ENCODE measurements at regions not wholly inside any gene's neighbourhood (a gene's known extent, or its start where the extent isn't known, plus 50 kb on each side); places are given as distances from the start of the nearest gene placed in this dataset.
A peak's percentile ranks its signal among the peaks of the same experiment; 100 is the strongest.

- Histone ChIP-seq H3K9ac (ENCODE audit: low read length) (no peak overlapping the region), H2AFZ (ENCODE audit: low read depth, low read length) (no peak overlapping the region), H3K27me3 (ENCODE audit: control insufficient read depth in 1 of 2, insufficient read depth in 1 of 2, low read length in 2 of 2) (no peaks in the 10 kb centered on the region), H2BK120ac (ENCODE audit: low read depth, low read length) (no peak overlapping the region), H3K18ac (ENCODE audit: low read depth in 1 of 2, low read length in 2 of 2) (no peak overlapping the region), H2AK5ac (ENCODE audit: low read length, severe bottlenecking) (no peak overlapping the region), H3K4me1 (ENCODE audit: control insufficient read depth, insufficient read depth, low read depth, low read length) (peaks cover 1% of the 10 kb centered on the region), H3K4me2 (ENCODE audit: low read length, poor library complexity, severe bottlenecking) (no peak overlapping the region), H3K4me3 (ENCODE audit: insufficient read depth in 1 of 2, low read depth in 1 of 2, low read length in 2 of 2) (no peak overlapping the region), H3K14ac (ENCODE audit: low read length in 2 of 2) (no peak overlapping the region), H3K4ac (ENCODE audit: low read depth in 1 of 2, low read length in 2 of 2) (no peak overlapping the region), H4K91ac (ENCODE audit: low read length) (no peak overlapping the region), H2BK15ac (ENCODE audit: low read depth, poor library complexity, severe bottlenecking) (no peak overlapping the region), H3K9me3 (ENCODE audit: control insufficient read depth, low read length) (no peaks in the 10 kb centered on the region), H4K8ac (ENCODE audit: low read length) (no peak overlapping the region), H3K36me3 (ENCODE audit: control insufficient read depth in 1 of 2, insufficient read depth in 2 of 2, low read depth in 1 of 2, low read length in 2 of 2) (no peaks in the 10 kb centered on the region), H2BK12ac (ENCODE audit: low read length in 2 of 2) (no peak overlapping the region), H3K79me1 (replicated peaks; ENCODE audit: low read length, poor library complexity, severe bottlenecking) (no peaks in the 10 kb centered on the region), H3K27ac (ENCODE audit: low read length, poor library complexity, severe bottlenecking) (peak overlapping the region; percentile 87), H3K23ac (ENCODE audit: low read length in 2 of 2) (no peak overlapping the region), H2BK5ac (ENCODE audit: low read depth, low read length, poor library complexity, severe bottlenecking) (no peak overlapping the region)
- DNase-seq, result no peak
- WGBS, result 91% methylated on average over 3 of the region's 3 CpGs
These were observed 193.0 kb upstream of the C9orf72 start for GRCh38 chr9:27766073-27766835.

- no peak overlapping the region for H3K14ac ChIP-seq (ENCODE audit: low read length in 2 of 2)
- H4K8ac ChIP-seq (ENCODE audit: low read length), result no peak overlapping the region
- no peak overlapping the region for H2BK5ac ChIP-seq (ENCODE audit: low read depth, low read length, poor library complexity, severe bottlenecking)
- H3K23ac ChIP-seq (ENCODE audit: low read length in 2 of 2), result no peak overlapping the region
- no peak overlapping the region for H2AK5ac ChIP-seq (ENCODE audit: low read length, severe bottlenecking)
- H2BK12ac ChIP-seq (ENCODE audit: low read length in 2 of 2), result no peak overlapping the region
- H3K4ac ChIP-seq (ENCODE audit: low read depth in 1 of 2, low read length in 2 of 2), result no peak overlapping the region
- H4K91ac ChIP-seq (ENCODE audit: low read length), result no peak overlapping the region
- H3K4me3 ChIP-seq (ENCODE audit: insufficient read depth in 1 of 2, low read depth in 1 of 2, low read length in 2 of 2), result no peak overlapping the region
- no peak for DNase-seq
- H3K4me2 ChIP-seq (ENCODE audit: low read length, poor library complexity, severe bottlenecking), result no peak overlapping the region
- H2BK120ac ChIP-seq (ENCODE audit: low read depth, low read length), result no peak overlapping the region
- H3K9ac ChIP-seq (ENCODE audit: low read length), result no peak overlapping the region
- no peaks in the 10 kb centered on the region for H3K36me3 ChIP-seq (ENCODE audit: control insufficient read depth in 1 of 2, insufficient read depth in 2 of 2, low read depth in 1 of 2, low read length in 2 of 2)
- no peak overlapping the region for H3K27ac ChIP-seq (ENCODE audit: low read length, poor library complexity, severe bottlenecking)
- H2BK15ac ChIP-seq (ENCODE audit: low read depth, poor library complexity, severe bottlenecking), result no peak overlapping the region
- no peaks in the 10 kb centered on the region for H3K9me3 ChIP-seq (ENCODE audit: control insufficient read depth, low read length)
- 87% methylated on average over 2 of the region's 3 CpGs for WGBS
- no peak overlapping the region for H3K18ac ChIP-seq (ENCODE audit: low read depth in 1 of 2, low read length in 2 of 2)
- no peak overlapping the region for H2AFZ ChIP-seq (ENCODE audit: low read depth, low read length)
- no peaks in the 10 kb centered on the region for H3K27me3 ChIP-seq (ENCODE audit: control insufficient read depth in 1 of 2, insufficient read depth in 1 of 2, low read length in 2 of 2)
- peaks cover 1% of the 10 kb centered on the region for H3K4me1 ChIP-seq (ENCODE audit: control insufficient read depth, insufficient read depth, low read depth, low read length)
- no peaks in the 10 kb centered on the region for H3K79me1 ChIP-seq (replicated peaks; ENCODE audit: low read length, poor library complexity, severe bottlenecking)
These were observed 195.5 kb upstream of the C9orf72 start for GRCh38 chr9:27768781-27769180.

GRCh38 chr9:27770541-27770940, 197.3 kb upstream of the C9orf72 start:
- H3K23ac ChIP-seq (ENCODE audit: low read length in 2 of 2), result no peak overlapping the region
- no peaks in the 10 kb centered on the region for H3K36me3 ChIP-seq (ENCODE audit: control insufficient read depth in 1 of 2, insufficient read depth in 2 of 2, low read depth in 1 of 2, low read length in 2 of 2)
- no peaks in the 10 kb centered on the region for H3K27me3 ChIP-seq (ENCODE audit: control insufficient read depth in 1 of 2, insufficient read depth in 1 of 2, low read length in 2 of 2)
- no peak overlapping the region for H2AFZ ChIP-seq (ENCODE audit: low read depth, low read length)
- no peak overlapping the region for H2BK5ac ChIP-seq (ENCODE audit: low read depth, low read length, poor library complexity, severe bottlenecking)
- no peak overlapping the region for H3K9ac ChIP-seq (ENCODE audit: low read length)
- H3K4ac ChIP-seq (ENCODE audit: low read depth in 1 of 2, low read length in 2 of 2), result no peak overlapping the region
- no peak overlapping the region for H2BK120ac ChIP-seq (ENCODE audit: low read depth, low read length)
- H3K4me2 ChIP-seq (ENCODE audit: low read length, poor library complexity, severe bottlenecking), result no peak overlapping the region
- H3K27ac ChIP-seq (ENCODE audit: low read length, poor library complexity, severe bottlenecking), result no peak overlapping the region
- no peaks in the 10 kb centered on the region for H3K79me1 ChIP-seq (replicated peaks; ENCODE audit: low read length, poor library complexity, severe bottlenecking)
- H2BK12ac ChIP-seq (ENCODE audit: low read length in 2 of 2), result no peak overlapping the region
- no peak overlapping the region for H3K18ac ChIP-seq (ENCODE audit: low read depth in 1 of 2, low read length in 2 of 2)
- H4K8ac ChIP-seq (ENCODE audit: low read length), result no peak overlapping the region
- no peaks in the 10 kb centered on the region for H3K9me3 ChIP-seq (ENCODE audit: control insufficient read depth, low read length)
- peaks cover 1% of the 10 kb centered on the region for H3K4me1 ChIP-seq (ENCODE audit: control insufficient read depth, insufficient read depth, low read depth, low read length)
- H3K4me3 ChIP-seq (ENCODE audit: insufficient read depth in 1 of 2, low read depth in 1 of 2, low read length in 2 of 2), result no peak overlapping the region
- no peak overlapping the region for H2AK5ac ChIP-seq (ENCODE audit: low read length, severe bottlenecking)
- WGBS, result 75% methylated on average over 5 of the region's 5 CpGs
- no peak overlapping the region for H3K14ac ChIP-seq (ENCODE audit: low read length in 2 of 2)
- H4K91ac ChIP-seq (ENCODE audit: low read length), result no peak overlapping the region
- DNase-seq, result no peak
- H2BK15ac ChIP-seq (ENCODE audit: low read depth, poor library complexity, severe bottlenecking), result no peak overlapping the region

- Histone ChIP-seq H2BK120ac (ENCODE audit: low read depth, low read length) (no peak overlapping the region), H3K4me1 (ENCODE audit: control insufficient read depth, insufficient read depth, low read depth, low read length) (no peaks in the 10 kb centered on the region), H4K91ac (ENCODE audit: low read length) (no peak overlapping the region), H3K9me3 (ENCODE audit: control insufficient read depth, low read length) (no peaks in the 10 kb centered on the region), H3K4me2 (ENCODE audit: low read length, poor library complexity, severe bottlenecking) (no peak overlapping the region), H2BK5ac (ENCODE audit: low read depth, low read length, poor library complexity, severe bottlenecking) (no peak overlapping the region), H3K4me3 (ENCODE audit: insufficient read depth in 1 of 2, low read depth in 1 of 2, low read length in 2 of 2) (no peak overlapping the region), H3K27me3 (ENCODE audit: control insufficient read depth in 1 of 2, insufficient read depth in 1 of 2, low read length in 2 of 2) (no peaks in the 10 kb centered on the region), H3K27ac (ENCODE audit: low read length, poor library complexity, severe bottlenecking) (peak overlapping the region; percentile 21), H2BK12ac (ENCODE audit: low read length in 2 of 2) (no peak overlapping the region), H2BK15ac (ENCODE audit: low read depth, poor library complexity, severe bottlenecking) (no peak overlapping the region), H3K23ac (ENCODE audit: low read length in 2 of 2) (no peak overlapping the region), H3K4ac (ENCODE audit: low read depth in 1 of 2, low read length in 2 of 2) (no peak overlapping the region), H3K14ac (ENCODE audit: low read length in 2 of 2) (no peak overlapping the region), H2AK5ac (ENCODE audit: low read length, severe bottlenecking) (no peak overlapping the region), H4K8ac (ENCODE audit: low read length) (no peak overlapping the region), H3K79me1 (replicated peaks; ENCODE audit: low read length, poor library complexity, severe bottlenecking) (no peaks in the 10 kb centered on the region), H2AFZ (ENCODE audit: low read depth, low read length) (no peak overlapping the region), H3K18ac (ENCODE audit: low read depth in 1 of 2, low read length in 2 of 2) (peak overlapping the region in 1 of 2 experiments; percentile 22), H3K36me3 (ENCODE audit: control insufficient read depth in 1 of 2, insufficient read depth in 2 of 2, low read depth in 1 of 2, low read length in 2 of 2) (no peaks in the 10 kb centered on the region), H3K9ac (ENCODE audit: low read length) (no peak overlapping the region)
- 49% methylated on average over 4 of the region's 4 CpGs for WGBS
- DNase-seq, result peak; percentile 59
These were observed 198.7 kb upstream of the C9orf72 start for GRCh38 chr9:27771803-27772545.
